Neural cell (in vitro differentiated cells): ENCODE measurements at regions not wholly inside any gene's neighbourhood (a gene's known extent, or its start where the extent isn't known, plus 50 kb on each side); places are given as distances from the start of the nearest gene placed in this dataset.
A peak's percentile ranks its signal among the peaks of the same experiment; 100 is the strongest.

Source experiments
- H2AFZ ChIP-seq: fragments of 200-600, 300-800 bp; sonication (generic), shearing (Covaris generic); 2 replicates; pipeline ENCODE4 v1.6.0; 2014; ENCODE audit warnings: low read depth, mild to moderate bottlenecking, antibody characterized with exemption, low read length, moderate library complexity
- H3F3A ChIP-seq: fragments of 200-600 bp; shearing (Covaris generic); 2 replicates; pipeline ENCODE4 v1.6.1; 2016; ENCODE audit warnings: mild to moderate bottlenecking, moderate library complexity, mixed read lengths, antibody characterized with exemption, low read length; ENCODE audit not compliant: insufficient read depth, poor library complexity, severe bottlenecking
- H3K27ac ChIP-seq: fragments of 200-600, 300-800 bp; sonication (generic), shearing (Covaris generic); 2 replicates; pipeline ENCODE4 v1.5.1; 2014; ENCODE audit warnings: mild to moderate bottlenecking, low read length, moderate library complexity
- H3K27me3 ChIP-seq: fragments of 300-800, 200-600 bp; sonication (generic), shearing (Covaris generic); 2 replicates; pipeline ENCODE4 v1.6.0; 2014; ENCODE audit warnings: mild to moderate bottlenecking, low read depth, low read length, moderate library complexity; ENCODE audit not compliant: insufficient read depth
- H3K36me3 ChIP-seq: fragments of 300-800, 200-600 bp; sonication (generic), shearing (Covaris generic); 2 replicates; pipeline ENCODE4 v1.5.1; 2014; ENCODE audit warnings: mild to moderate bottlenecking, antibody characterized with exemption, low read length, moderate library complexity; ENCODE audit not compliant: insufficient read depth
- H3K4me2 ChIP-seq: fragments of 300-800, 200-600 bp; sonication (generic), shearing (Covaris generic); 2 replicates; pipeline ENCODE4 v1.6.0; 2014; ENCODE audit warnings: mild to moderate bottlenecking, low read length
- H3K4me3 ChIP-seq: fragments of 300-800, 200-600 bp; sonication (generic), shearing (Covaris generic); 2 replicates; pipeline ENCODE4 v1.5.1; 2014; ENCODE audit warnings: mild to moderate bottlenecking, low read length, moderate library complexity
- H3K79me2 ChIP-seq: fragments of 200-600 bp; shearing (Covaris generic); replicated peaks from 2 replicates; pipeline ENCODE4 v1.6.0; 2014; ENCODE audit warnings: mild to moderate bottlenecking, low read length, moderate library complexity; ENCODE audit not compliant: insufficient read depth
- H3K9ac ChIP-seq: fragments of 300-800, 200-600 bp; sonication (generic), shearing (Covaris generic); 2 replicates; pipeline ENCODE4 v1.6.1; 2016; ENCODE audit warnings: mild to moderate bottlenecking, low read length, mixed read lengths
- H3K9me2 ChIP-seq: fragments of 200-600 bp; shearing (Covaris generic); 2 replicates; pipeline ENCODE4 v1.6.1; 2016; ENCODE audit warnings: mild to moderate bottlenecking, low read length, mixed read lengths; ENCODE audit not compliant: insufficient read depth
- H3K9me3 ChIP-seq: fragments of 200-600, 300-800 bp; sonication (generic), shearing (Covaris generic); 2 replicates; pipeline ENCODE4 v1.6.1; 2016; ENCODE audit warnings: mild to moderate bottlenecking, mixed run types, low read length, moderate library complexity, mixed read lengths
- H4K20me1 ChIP-seq: fragments of 200-600 bp; shearing (Covaris generic); 2 replicates; pipeline ENCODE4 v1.6.1; 2016; ENCODE audit warnings: mild to moderate bottlenecking, mixed run types; ENCODE audit not compliant: insufficient read depth
- EP300 ChIP-seq: fragments of 450-650 bp; conservative IDR thresholded peaks from 2 replicates; pipeline ENCODE4 v1.6.1; 2014; ENCODE audit warnings: antibody characterized with exemption, mild to moderate bottlenecking, moderate library complexity; ENCODE audit not compliant: poor library complexity, severe bottlenecking
- EZH2 ChIP-seq: fragments of 200-600, 300-800 bp; shearing (Covaris generic), sonication (generic); IDR thresholded peaks from 2 replicates; pipeline ENCODE4 v1.6.1; 2014; ENCODE audit warnings: antibody characterized with exemption, low read length, borderline replicate concordance, mild to moderate bottlenecking; ENCODE audit not compliant: insufficient read depth, poor library complexity, severe bottlenecking
- MXI1 ChIP-seq: fragments of 450-650 bp; conservative IDR thresholded peaks from 2 replicates; pipeline ENCODE4 v1.6.1; 2014; ENCODE audit warnings: antibody characterized with exemption, mild to moderate bottlenecking; ENCODE audit not compliant: poor library complexity, severe bottlenecking
- POLR2AphosphoS5 ChIP-seq: IDR thresholded peaks from 2 replicates; pipeline ENCODE4 v1.6.1; 2012
- RAD21 ChIP-seq: fragments of 450-650 bp; conservative IDR thresholded peaks from 2 replicates; pipeline ENCODE4 v1.6.1; 2014; ENCODE audit warnings: antibody characterized with exemption, mild to moderate bottlenecking, moderate library complexity
- REST ChIP-seq: IDR thresholded peaks from 2 replicates; pipeline ENCODE4 v1.6.1; 2012; ENCODE audit warnings: borderline replicate concordance
- SMC3 ChIP-seq: fragments of 450-650 bp; conservative IDR thresholded peaks from 2 replicates; pipeline ENCODE4 v1.6.1; 2014; ENCODE audit warnings: antibody characterized with exemption, mild to moderate bottlenecking, moderate library complexity; ENCODE audit not compliant: poor library complexity
- TAF1 ChIP-seq: IDR thresholded peaks from 2 replicates; pipeline ENCODE4 v1.6.1; 2012; ENCODE audit warnings: low read depth
- TF ChIP-seq, protein P1 (sequence below): fragments of 450-650 bp; IDR thresholded peaks from 2 replicates; pipeline ENCODE4 v1.5.1; 2014; ENCODE audit warnings: antibody characterized with exemption, mild to moderate bottlenecking, moderate library complexity; ENCODE audit not compliant: poor library complexity, severe bottlenecking

- Histone ChIP-seq H3K36me3 (no peaks in the 10 kb centered on the region), H3K79me2 (no peaks in the 10 kb centered on the region), H3K27me3 (no peaks in the 10 kb centered on the region), H3F3A (no peaks in the 10 kb centered on the region), H3K9me2 (no peaks in the 10 kb centered on the region), H4K20me1 (no peaks in the 10 kb centered on the region), H3K4me2 (no peak overlapping the region), H3K9me3 (no peaks in the 10 kb centered on the region), H3K4me3 (no peak overlapping the region), H3K27ac (no peak overlapping the region), H2AFZ (no peak overlapping the region), H3K9ac (no peak overlapping the region)
- TF ChIP-seq, protein P1, sequence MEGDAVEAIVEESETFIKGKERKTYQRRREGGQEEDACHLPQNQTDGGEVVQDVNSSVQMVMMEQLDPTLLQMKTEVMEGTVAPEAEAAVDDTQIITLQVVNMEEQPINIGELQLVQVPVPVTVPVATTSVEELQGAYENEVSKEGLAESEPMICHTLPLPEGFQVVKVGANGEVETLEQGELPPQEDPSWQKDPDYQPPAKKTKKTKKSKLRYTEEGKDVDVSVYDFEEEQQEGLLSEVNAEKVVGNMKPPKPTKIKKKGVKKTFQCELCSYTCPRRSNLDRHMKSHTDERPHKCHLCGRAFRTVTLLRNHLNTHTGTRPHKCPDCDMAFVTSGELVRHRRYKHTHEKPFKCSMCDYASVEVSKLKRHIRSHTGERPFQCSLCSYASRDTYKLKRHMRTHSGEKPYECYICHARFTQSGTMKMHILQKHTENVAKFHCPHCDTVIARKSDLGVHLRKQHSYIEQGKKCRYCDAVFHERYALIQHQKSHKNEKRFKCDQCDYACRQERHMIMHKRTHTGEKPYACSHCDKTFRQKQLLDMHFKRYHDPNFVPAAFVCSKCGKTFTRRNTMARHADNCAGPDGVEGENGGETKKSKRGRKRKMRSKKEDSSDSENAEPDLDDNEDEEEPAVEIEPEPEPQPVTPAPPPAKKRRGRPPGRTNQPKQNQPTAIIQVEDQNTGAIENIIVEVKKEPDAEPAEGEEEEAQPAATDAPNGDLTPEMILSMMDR = no peak
- no peak for TF ChIP-seq EP300
Measured at GRCh38 chr12:108462686-108463085, 52.4 kb upstream of the FICD start.

GRCh38 chr12:108461058-108461660 is 53.9 kb upstream of the FICD start:
- TF ChIP-seq EP300 = no peak
- TF ChIP-seq, protein P1 = no peak
- TF ChIP-seq EZH2 = no peak
- TF ChIP-seq RAD21 = no peak
- no peak for TF ChIP-seq TAF1
- no peak for TF ChIP-seq MXI1
- TF ChIP-seq POLR2AphosphoS5 = no peak
- TF ChIP-seq REST = no peak
- TF ChIP-seq SMC3 = no peak
- peak overlapping the region; percentile 43 for H3K4me2 ChIP-seq
- no peak overlapping the region for H2AFZ ChIP-seq

More at GRCh38 chr12:108461058-108461660, 53.9 kb upstream of the FICD start:
- H3K27me3 ChIP-seq = no peaks in the 10 kb centered on the region
- H3F3A ChIP-seq = no peaks in the 10 kb centered on the region
- peak overlapping the region; percentile 12 for H3K4me3 ChIP-seq
- H3K9ac ChIP-seq = no peak overlapping the region
- H3K9me3 ChIP-seq = no peaks in the 10 kb centered on the region
- H3K36me3 ChIP-seq = no peaks in the 10 kb centered on the region
- peak overlapping the region; percentile 12 for H3K27ac ChIP-seq
- H4K20me1 ChIP-seq = no peaks in the 10 kb centered on the region
- H3K79me2 ChIP-seq = no peaks in the 10 kb centered on the region
- H3K9me2 ChIP-seq = no peaks in the 10 kb centered on the region
